CD4-positive, alpha-beta T cell treated with Interleukin-17A for 4 hours (primary cell): ENCODE measurements at regions not wholly inside any gene's neighbourhood (a gene's known extent, or its start where the extent isn't known, plus 50 kb on each side); places are given as distances from the start of the nearest gene placed in this dataset.

Experiments
- DNase-seq: peaks from one replicate; pipeline ENCODE4 v3.0.0-alpha.2; 2020; ENCODE audit warnings: mixed read lengths

GRCh38 chr21:35352066-35352770 lies 303.1 kb upstream of the RUNX1 start:
- no peak for DNase-seq

DNA sequence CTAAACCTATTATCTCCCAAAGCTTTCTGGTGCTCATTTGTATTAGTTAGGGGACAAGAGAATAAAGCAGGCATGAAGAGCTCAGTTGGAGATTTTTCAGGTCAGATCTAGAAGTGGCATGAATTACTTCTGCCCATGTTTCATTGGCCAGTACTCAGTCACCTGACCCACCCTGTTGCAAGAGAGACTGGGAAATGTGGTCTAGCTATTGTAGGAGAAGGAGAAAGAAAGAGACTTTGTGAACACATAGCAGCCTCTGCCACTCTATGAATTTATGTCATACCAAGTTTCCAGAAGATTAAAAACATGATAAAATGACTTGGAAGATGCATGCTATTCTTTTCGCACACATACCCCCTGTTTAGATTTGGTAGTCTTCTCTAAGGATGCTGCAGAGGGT lies 302.3 kb upstream of the RUNX1 start:
- DNase-seq: no peak

DNA sequence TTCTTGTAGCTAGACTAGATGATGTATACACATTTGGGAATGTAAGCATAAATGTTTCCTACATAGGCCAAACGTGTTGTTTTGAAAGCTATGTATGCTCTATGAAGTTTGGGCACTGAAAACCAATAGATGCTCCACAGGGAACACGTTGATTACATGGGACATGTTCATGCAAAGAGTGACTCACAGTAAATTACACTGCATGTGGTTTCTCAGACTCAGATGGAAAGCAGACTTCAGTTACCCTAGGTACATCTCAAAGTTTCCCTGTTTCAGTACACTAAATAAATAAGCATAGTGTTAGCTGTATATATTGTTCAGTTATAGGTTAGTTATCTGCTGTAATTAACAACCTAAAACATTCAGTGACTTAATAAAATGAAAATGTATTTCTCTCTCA lies 301.9 kb upstream of the RUNX1 start:
- no peak for DNase-seq

GRCh38 chr21:35349376-35350080 lies 300.4 kb upstream of the RUNX1 start:
- no peak for DNase-seq

DNA sequence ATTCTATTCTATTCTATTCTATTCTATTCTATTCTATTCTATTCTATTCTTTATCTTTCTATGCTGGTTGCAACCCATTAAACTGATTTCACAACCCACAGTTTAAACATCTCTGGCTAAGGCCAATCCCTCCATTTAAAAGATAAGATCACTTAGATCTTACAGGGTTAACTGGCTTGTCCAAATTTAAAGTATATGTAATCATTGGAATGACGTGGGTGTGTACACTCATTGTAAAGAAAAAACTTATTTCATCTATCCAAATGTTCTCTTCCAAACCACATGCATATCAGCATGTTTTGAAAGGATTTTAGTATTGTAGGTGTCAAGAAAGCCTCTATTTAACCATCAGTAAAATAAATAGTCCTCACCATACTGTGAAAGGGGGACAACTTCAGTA lies 299.6 kb upstream of the RUNX1 start:
- no peak for DNase-seq

DNA sequence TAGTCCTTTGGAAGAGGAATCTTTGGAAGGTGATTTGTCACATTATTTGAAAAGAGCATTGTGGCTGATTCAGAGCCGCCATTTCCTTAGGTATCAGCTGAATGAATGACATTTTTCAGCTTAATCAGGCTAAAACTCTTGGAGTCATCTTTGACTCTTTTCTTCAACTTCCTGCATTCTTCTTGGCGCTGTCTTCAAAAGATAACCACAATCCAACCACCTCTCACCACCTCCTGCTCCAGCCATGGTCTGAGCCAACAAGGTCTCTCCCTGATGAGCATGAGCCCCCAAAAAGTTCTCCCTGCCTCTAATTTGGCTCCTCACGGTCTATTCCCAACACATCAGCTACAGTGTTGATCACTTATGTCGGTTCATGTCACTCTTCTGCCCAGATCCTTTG lies 297.6 kb upstream of the RUNX1 start:
- no peak for DNase-seq

GRCh38 chr21:35345954-35346353 lies 296.9 kb upstream of the RUNX1 start:
- no peak for DNase-seq

GRCh38 chr21:35344582-35344981 lies 295.5 kb upstream of the RUNX1 start:
- no peak for DNase-seq

DNA sequence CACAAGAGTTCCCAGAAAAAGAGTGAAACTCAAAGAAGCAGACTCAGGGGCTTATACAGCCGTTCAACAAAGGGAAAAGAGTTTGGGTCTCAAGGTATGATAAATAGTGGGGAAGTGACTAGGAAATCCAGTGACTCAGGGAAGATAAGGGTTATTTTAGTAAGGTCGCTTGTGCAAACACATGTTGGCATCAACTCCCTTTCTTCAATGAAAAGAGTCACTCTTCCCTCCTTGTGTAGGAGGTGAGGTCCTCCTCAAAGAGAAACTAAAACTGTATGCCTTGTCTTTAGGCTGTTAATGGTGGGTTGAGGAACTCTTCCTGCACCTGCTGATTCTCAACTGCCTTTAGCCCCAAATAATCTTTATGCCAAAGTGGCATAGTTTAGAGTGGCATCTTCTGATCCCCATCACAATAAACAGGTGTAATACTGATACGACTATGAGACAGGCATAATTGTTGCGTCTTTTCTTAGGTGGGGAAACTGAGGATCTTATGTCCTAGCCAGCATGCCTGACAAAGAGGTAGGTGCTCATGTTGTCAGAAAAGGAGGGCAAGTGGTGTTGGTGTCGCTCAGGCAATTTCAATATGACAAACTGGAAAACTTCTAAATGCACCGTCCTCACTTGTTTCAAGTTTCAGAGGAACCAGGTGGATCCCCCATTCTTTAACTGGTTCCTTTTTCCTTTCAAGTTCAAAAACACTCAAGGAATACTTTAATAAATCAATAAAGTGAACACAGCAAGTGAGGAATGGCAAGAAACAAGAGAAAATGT lies 294.1 kb upstream of the RUNX1 start:
- no peak for DNase-seq

DNA sequence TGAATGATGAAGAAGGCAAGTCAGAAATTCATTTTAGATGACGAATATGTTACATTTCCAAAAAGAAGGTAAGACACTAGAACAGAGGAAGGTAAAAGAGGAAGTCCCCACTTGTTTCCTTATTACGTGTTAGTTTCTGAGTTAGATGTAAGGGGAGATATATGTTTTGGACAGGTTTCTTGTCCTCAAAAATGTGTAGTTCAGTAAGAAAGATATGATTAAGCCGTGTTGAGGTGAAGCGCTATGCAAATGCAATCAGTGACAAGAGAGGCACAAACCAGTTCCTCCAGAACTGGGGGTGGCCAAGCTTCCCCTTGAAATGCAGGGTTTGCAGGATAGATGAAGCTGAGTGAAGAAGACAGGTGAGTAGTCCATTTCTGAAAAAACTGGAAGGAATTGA lies 293.3 kb upstream of the RUNX1 start:
- DNase-seq: no peak

- peak; percentile 18 for DNase-seq
These were observed 291.2 kb upstream of the RUNX1 start for GRCh38 chr21:35340273-35340672.

DNA sequence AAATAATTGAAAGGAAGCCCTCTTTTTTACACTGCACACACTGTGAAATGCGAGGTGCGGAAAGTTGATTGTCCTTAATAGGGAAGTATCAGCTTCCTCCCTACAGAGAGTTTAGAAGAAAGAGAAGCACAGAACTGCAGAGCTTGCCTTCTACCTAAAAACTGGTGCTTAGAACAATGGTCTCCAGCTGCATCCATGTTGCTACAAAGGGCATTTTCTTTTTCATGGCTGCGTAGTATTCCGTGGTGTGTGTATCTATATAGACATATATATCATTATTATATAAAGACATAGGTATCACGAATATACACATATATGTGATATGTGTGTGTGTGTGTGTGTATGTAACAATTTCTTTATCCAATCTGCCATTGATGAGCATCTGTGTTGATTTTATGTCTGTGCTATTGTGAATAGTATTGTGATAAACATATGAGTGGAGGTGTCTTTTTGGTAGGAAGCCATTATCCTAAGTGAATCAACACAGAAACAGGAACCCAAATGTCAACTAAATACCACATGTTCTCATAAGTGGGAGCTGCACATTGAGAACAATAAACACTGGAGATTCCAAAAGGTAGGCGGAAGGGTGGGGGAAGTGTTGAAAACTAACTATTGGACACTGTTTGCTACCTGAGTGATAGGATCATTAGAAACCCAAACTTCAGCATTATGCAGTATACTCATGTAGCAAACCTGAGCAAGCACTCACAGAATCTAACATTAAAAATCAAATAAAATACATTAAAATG lies 290.0 kb upstream of the RUNX1 start:
- DNase-seq: no peak

DNA sequence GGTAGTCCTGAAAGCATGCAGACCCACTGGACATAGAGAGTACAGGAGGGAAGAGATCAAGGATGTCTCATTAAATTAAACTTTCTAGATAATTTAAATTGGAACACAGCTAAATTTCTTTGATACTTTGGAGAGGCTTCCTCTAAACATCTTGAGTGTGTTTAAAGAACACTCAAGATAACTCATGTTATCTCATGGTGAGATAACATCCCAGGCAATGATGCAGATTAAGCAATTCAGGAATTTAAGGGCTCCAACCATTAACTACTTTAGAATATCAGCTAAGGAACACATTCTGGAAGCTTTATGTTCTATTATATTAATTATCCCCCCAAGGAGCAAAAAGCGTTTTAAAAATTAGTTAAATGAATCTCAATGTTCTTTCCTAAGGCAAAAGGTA lies 289.2 kb upstream of the RUNX1 start:
- DNase-seq: no peak

- no peak for DNase-seq
These were observed 288.5 kb upstream of the RUNX1 start for GRCh38 chr21:35337573-35337972.

DNA sequence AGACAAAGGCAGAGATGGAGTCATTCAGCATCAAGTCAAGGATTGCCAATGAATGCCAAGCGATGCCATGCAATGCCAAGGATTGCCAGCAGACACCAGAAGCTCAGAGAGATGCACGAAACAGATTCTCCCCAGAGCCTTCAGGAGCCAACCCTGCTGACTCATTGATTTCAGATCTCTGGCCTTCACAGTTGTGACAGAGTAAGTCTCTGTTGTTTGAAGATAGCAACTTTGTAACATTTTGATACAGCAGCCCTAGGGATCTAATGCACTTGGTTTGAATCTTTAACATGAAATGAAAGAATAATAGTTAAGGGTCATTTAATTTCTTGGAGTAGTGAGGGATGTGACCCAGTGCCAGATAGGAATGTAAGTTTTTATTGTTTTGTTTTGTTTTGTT lies 287.4 kb upstream of the RUNX1 start:
- DNase-seq: no peak

DNA sequence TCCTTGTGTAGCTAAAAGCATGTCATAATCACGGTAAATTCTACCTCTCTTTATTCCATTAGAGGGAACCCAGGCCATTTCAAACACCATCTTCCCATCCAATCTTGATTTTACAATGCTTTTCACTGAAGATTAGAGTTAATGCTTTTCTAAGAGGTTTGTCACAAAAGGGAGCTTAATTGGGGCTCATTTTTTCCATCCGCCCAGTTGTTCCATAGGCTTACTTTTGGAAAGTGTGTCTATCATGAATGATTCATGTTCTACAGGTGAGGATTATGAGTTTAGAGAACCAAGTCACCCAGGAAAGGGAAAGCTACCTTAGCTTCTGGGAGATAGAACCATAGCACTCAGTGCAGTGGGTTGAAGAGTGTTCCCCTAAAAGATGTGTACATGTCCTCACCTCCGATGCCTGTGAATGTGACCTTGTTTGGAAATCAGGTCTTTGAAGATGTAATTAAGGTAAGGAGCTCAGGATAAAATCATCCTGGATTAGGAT lies 286.9 kb upstream of the RUNX1 start:
- DNase-seq: no peak

DNA sequence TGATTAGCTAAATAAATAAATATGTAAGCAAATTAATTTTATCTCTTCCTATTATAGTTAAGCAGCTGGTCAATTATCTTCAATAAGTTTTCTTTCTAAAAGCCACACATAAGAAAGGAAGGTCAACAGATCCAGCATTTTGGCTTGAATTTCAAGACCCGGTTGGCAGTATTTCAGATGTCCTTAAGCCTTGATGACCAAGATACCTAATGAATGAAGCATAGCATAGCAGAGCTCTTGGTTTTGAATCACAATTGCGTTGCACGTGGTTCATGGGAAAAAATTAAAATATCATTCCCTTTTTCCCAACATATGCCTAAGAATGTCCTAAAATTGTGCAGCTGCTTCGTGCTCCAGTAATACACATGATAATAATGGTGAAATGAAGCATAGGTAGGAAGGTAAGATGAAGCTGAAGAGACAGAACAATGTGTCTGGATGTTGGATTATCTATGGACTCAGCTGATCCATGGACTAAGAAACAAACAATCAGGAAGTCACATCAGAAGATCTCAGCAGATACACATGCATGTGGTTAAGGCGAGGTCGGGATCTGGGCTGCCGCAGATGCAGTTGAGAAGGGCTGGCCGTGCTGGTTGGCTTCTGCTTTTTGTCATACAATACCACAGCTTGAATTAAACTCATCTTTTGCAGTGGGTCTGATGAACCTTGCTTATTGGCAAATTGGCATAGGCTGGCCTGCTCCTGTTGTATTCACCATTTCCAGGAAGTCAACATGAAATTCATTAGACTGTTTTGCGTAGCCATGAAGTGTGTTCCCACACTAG lies 284.9 kb upstream of the RUNX1 start:
- DNase-seq: no peak

- DNase-seq: no peak
These were observed 283.8 kb upstream of the RUNX1 start for GRCh38 chr21:35332841-35333426.

- DNase-seq: no peak
These were observed 281.0 kb upstream of the RUNX1 start for GRCh38 chr21:35329940-35330660.

DNA sequence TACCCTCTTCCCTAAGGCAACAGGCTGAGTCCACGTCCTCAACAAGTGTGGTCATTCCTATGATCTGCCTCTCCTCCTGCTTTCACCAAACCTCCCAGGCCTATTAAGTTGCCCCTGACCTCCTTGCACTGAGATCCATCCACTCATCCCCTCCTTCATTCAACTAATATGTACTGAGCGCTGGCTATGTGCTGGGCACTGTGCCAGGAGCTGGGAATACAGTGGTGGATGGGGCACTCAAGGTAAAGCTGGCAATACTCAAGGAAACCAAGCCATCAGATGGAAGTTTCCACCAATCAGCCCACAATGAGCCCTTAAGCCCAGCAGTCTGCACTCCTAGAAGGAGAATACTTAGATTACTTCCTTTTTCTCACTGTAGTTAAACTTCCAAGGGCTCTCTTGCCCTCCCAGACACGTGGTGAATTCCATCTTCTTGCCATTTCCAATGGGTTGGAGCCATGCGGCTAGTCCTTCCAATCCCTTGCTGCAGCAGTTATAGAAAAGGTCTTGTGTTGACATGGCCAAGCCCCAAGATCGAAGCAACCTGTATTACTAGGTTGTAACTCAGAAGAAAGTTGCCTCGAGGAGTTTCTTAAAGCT lies 279.9 kb upstream of the RUNX1 start:
- DNase-seq: no peak

- no peak for DNase-seq
These were observed 277.6 kb upstream of the RUNX1 start for GRCh38 chr21:35326677-35327076.
